HEK293 (cell line): ENCODE measurements at regions not wholly inside any gene's neighbourhood (a gene's known extent, or its start where the extent isn't known, plus 50 kb on each side); places are given as distances from the start of the nearest gene placed in this dataset.

ENCODE experiments used
- CTCF ChIA-PET: fragments of 350-600 bp; formaldehyde crosslinking; extraction: SDS; loops from one replicate; lab custom pipeline; 2021; ENCODE audit warnings: antibody characterized with exemption; lab: Yijun Ruan, JAX
- POLR2A ChIA-PET: fragments of 300-600 bp; formaldehyde crosslinking; extraction: SDS; loops from one replicate; lab custom pipeline; 2020; ENCODE audit warnings: antibody characterized with exemption, inconsistent platforms; lab: Yijun Ruan, JAX
- H3K27ac ChIP-seq: fragments of 200-500 bp; sonication (Bioruptor generic); 2 replicates; pipeline ENCODE4 v1.5.1; 2014; ENCODE audit warnings: low read depth, low read length, control low read depth, inconsistent platforms; ENCODE audit errors: extremely low read depth
- H3K36me3 ChIP-seq, 2 experiments: fragments of 200-500 bp in 1 of 2; sonication (Bioruptor generic) in 1 of 2; 1 replicate in 1 of 2; 2 replicates in 1 of 2; pipeline ENCODE4 v1.5.1; 2014 to 2017; ENCODE audit warnings: inconsistent platforms in 2 of 2, low read length in 2 of 2; ENCODE audit not compliant: control insufficient read depth in 2 of 2, insufficient read depth in 1 of 2
- H3K4me1 ChIP-seq: fragments of 200-500 bp; sonication (Bioruptor generic); 2 replicates; pipeline ENCODE4 v1.5.1; 2014; ENCODE audit warnings: mild to moderate bottlenecking, low read length, inconsistent platforms; ENCODE audit not compliant: control insufficient read depth, insufficient read depth
- H3K4me3 ChIP-seq: 2 replicates; pipeline ENCODE4 v1.5.1; 2011; ENCODE audit warnings: low read depth, mild to moderate bottlenecking, control low read depth, low read length, moderate library complexity
- H3K9me3 ChIP-seq: fragments of 200-500 bp; sonication (Bioruptor generic); 2 replicates; pipeline ENCODE4 v1.5.1; 2014; ENCODE audit warnings: low read depth, low read length, inconsistent platforms; ENCODE audit not compliant: control insufficient read depth, insufficient read depth
- KLF1 ChIP-seq: fragments of 450-650 bp; formaldehyde crosslinking; IDR thresholded peaks from 2 replicates; pipeline ENCODE4 v1.5.1; 2016; ENCODE audit warnings: missing biosample characterization, missing genetic modification characterization
- OSR2 ChIP-seq: fragments of 450-650 bp; formaldehyde crosslinking; IDR thresholded peaks from 2 replicates; pipeline ENCODE4 v1.5.1; 2016; ENCODE audit warnings: missing biosample characterization, missing genetic modification characterization
- OVOL3 ChIP-seq: fragments of 450-650 bp; formaldehyde crosslinking; IDR thresholded peaks from 2 replicates; pipeline ENCODE4 v1.5.1; 2016; ENCODE audit warnings: missing biosample characterization, missing genetic modification characterization
- SCRT2 ChIP-seq: fragments of 450-650 bp; formaldehyde crosslinking; IDR thresholded peaks from 2 replicates; pipeline ENCODE4 v1.5.1; 2016; ENCODE audit warnings: missing biosample characterization, missing genetic modification characterization
- SP7 ChIP-seq: fragments of 450-650 bp; formaldehyde crosslinking; IDR thresholded peaks from 2 replicates; pipeline ENCODE4 v1.5.1; 2016; ENCODE audit warnings: missing biosample characterization, missing genetic modification characterization
- ZFHX2 ChIP-seq: fragments of 450-650 bp; formaldehyde crosslinking; conservative IDR thresholded peaks from 2 replicates; pipeline ENCODE4 v1.5.1; 2016; ENCODE audit warnings: missing biosample characterization, missing genetic modification characterization
- ZNF121 ChIP-seq: fragments of 450-650 bp; formaldehyde crosslinking; IDR thresholded peaks from 2 replicates; pipeline ENCODE4 v1.5.1; 2016; ENCODE audit warnings: missing biosample characterization, missing genetic modification characterization
- ZNF155 ChIP-seq: fragments of 450-650 bp; formaldehyde crosslinking; IDR thresholded peaks from 2 replicates; pipeline ENCODE4 v1.5.1; 2016; ENCODE audit warnings: missing biosample characterization, missing genetic modification characterization
- ZNF157 ChIP-seq: fragments of 450-650 bp; formaldehyde crosslinking; IDR thresholded peaks from 2 replicates; pipeline ENCODE4 v1.5.1; 2016; ENCODE audit warnings: missing biosample characterization, missing genetic modification characterization
- ZNF311 ChIP-seq: fragments of 450-650 bp; formaldehyde crosslinking; IDR thresholded peaks from 2 replicates; pipeline ENCODE4 v1.5.1; 2017; ENCODE audit warnings: missing biosample characterization, missing genetic modification characterization, borderline replicate concordance
- ZNF626 ChIP-seq: fragments of 450-650 bp; sonication (Bioruptor Pico); formaldehyde crosslinking; IDR thresholded peaks from 2 replicates; pipeline ENCODE4 v1.5.1; 2018; ENCODE audit warnings: missing biosample characterization, missing genetic modification characterization, inconsistent platforms
- TF ChIP-seq, protein P1 (sequence below): IDR thresholded peaks from 2 replicates; pipeline ENCODE4 v1.6.1; 2011; ENCODE audit warnings: mild to moderate bottlenecking, low read depth, low read length, borderline replicate concordance
- TF ChIP-seq, protein P2 (sequence below): fragments of 450-650 bp; formaldehyde crosslinking; IDR thresholded peaks from 2 replicates; pipeline ENCODE4 v1.5.1; 2016; ENCODE audit warnings: missing biosample characterization, missing genetic modification characterization
- TF ChIP-seq, protein P3 (sequence below): fragments of 450-650 bp; formaldehyde crosslinking; IDR thresholded peaks from 2 replicates; pipeline ENCODE4 v1.5.1; 2016; ENCODE audit warnings: missing biosample characterization, missing genetic modification characterization
- TF ChIP-seq, protein P4 (sequence below): fragments of 450-650 bp; formaldehyde crosslinking; conservative IDR thresholded peaks from 2 replicates; pipeline ENCODE4 v1.5.1; 2016; ENCODE audit warnings: low read depth, missing biosample characterization, missing genetic modification characterization

DNA sequence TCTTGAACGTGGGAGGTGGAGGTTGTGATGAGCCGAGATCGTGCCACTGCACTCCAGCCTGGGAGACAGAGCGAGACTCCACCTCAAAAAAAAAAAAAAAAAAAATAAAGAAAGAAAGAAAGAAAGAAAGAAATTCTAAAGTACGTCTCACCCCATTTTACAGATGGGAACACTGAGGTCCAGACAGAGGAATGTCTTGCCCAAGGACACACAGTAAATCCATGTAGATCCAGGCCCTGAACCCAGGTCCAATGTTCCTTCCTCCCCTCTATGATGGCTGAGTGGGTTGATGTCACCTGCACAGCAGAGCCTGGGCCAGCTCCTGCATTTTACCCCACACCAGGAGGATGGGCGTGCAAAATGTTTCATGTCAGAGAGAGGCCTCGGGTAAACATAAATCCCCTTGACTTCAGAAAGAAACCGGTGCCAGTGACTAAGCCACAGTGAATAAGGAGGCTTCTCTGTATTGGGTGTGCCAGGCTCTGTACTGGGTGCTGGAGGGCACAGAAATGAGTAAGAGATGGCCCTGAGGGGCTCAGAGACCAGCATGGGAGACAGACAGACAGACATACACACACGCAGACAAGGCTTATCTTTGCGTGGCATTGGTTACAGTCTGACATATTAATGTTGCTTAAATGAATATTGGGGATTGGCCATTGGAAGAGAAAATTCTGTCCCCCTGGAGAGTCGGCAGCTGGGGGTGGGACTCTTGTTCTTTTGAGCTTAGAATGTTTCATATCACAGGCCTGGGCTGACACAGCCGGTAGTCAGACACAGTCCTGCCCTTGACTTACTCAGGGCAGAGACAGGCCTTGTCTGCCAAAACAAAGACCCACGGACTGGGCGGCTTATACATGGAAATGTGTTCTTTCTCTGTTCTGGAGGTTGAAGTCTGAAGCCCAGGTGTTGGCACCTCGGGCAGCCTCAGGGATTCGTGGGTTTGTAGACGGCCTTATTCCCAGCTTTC lies 105.4 kb downstream of the MIAT start (continued):
- TF ChIP-seq, protein P1, sequence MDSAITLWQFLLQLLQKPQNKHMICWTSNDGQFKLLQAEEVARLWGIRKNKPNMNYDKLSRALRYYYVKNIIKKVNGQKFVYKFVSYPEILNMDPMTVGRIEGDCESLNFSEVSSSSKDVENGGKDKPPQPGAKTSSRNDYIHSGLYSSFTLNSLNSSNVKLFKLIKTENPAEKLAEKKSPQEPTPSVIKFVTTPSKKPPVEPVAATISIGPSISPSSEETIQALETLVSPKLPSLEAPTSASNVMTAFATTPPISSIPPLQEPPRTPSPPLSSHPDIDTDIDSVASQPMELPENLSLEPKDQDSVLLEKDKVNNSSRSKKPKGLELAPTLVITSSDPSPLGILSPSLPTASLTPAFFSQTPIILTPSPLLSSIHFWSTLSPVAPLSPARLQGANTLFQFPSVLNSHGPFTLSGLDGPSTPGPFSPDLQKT: no peak
- TF ChIP-seq ZNF155 (tag by site-specific recombination) (no peak), ZNF157 (no peak), ZNF121 (tag by site-specific recombination) (no peak), OVOL3 (tag by site-specific recombination) (no peak), ZFHX2 (tag by site-specific recombination) (no peak), ZNF311 (tag by site-specific recombination) (no peak)
- TF ChIP-seq, protein P2, sequence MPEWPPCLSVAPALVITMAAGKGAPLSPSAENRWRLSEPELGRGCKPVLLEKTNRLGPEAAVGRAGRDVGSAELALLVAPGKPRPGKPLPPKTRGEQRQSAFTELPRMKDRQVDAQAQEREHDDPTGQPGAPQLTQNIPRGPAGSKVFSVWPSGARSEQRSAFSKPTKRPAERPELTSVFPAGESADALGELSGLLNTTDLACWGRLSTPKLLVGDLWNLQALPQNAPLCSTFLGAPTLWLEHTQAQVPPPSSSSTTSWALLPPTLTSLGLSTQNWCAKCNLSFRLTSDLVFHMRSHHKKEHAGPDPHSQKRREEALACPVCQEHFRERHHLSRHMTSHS: no peak

DNA sequence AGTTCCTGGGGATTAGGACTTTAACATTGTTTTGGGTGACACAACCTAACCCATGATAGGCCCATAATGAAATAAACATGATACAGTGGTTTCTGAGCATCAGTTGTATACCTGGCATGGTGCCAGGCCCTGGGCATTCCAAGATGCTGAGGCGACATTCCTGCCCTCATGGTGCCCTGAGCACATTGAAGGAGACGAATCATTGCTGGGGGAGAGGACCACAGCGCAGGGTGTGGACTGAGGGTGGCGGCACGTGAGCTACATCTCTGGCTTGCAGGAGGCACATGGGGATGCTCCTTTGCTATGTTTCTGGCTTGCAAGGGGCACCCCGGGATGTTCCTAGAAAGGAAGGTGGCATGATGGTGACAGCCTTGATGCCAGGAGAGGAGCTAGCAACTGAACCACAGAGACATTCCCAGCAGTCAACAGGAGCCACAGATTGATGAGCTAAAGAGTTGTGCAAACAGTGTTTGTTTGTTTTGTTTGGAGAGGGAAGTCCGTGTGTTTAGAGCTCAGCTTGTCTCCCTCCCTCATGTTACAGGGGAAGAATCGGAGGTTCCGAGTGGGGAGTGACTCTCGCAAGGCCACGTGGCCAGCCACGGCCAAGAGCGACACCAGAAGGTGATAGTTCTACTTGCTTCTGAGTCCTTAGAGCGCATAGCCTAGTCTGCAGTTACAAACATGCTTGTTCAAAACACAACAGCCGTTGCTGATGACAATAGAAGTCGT lies 106.4 kb downstream of the MIAT start:
- Histone ChIP-seq H3K27ac (no peak overlapping the region), H3K4me3 (no peak overlapping the region), H3K4me1 (no peaks in the 10 kb centered on the region), H3K9me3 (no peaks in the 10 kb centered on the region), H3K36me3 (no peaks in the 10 kb centered on the region)
- TF ChIP-seq SP7 (tag by site-specific recombination) (no peak), OSR2 (peak; percentile 21; the same call in 1 of the 2 replicates), SCRT2 (tag by site-specific recombination) (peak; percentile 52), ZNF626 (tag by site-specific recombination) (no peak), KLF1 (0 out of 2 replicates have a peak, but pooled peaks have one; percentile 15)
- TF ChIP-seq, protein P3, sequence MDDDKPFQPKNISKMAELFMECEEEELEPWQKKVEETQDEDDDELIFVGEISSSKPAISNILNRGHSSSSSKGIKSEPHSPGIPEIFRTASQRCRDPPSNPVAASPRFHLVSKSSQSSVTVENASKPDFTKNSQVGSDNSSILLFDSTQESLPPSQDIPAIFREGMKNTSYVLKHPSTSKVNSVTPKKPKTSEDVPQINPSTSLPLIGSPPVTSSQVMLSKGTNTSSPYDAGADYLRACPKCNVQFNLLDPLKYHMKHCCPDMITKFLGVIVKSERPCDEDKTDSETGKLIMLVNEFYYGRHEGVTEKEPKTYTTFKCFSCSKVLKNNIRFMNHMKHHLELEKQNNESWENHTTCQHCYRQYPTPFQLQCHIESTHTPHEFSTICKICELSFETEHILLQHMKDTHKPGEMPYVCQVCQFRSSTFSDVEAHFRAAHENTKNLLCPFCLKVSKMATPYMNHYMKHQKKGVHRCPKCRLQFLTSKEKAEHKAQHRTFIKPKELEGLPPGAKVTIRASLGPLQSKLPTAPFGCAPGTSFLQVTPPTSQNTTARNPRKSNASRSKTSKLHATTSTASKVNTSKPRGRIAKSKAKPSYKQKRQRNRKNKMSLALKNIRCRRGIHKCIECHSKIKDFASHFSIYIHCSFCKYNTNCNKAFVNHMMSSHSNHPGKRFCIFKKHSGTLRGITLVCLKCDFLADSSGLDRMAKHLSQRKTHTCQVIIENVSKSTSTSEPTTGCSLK (tag by site-specific recombination): no peak
- TF ChIP-seq, protein P4, sequence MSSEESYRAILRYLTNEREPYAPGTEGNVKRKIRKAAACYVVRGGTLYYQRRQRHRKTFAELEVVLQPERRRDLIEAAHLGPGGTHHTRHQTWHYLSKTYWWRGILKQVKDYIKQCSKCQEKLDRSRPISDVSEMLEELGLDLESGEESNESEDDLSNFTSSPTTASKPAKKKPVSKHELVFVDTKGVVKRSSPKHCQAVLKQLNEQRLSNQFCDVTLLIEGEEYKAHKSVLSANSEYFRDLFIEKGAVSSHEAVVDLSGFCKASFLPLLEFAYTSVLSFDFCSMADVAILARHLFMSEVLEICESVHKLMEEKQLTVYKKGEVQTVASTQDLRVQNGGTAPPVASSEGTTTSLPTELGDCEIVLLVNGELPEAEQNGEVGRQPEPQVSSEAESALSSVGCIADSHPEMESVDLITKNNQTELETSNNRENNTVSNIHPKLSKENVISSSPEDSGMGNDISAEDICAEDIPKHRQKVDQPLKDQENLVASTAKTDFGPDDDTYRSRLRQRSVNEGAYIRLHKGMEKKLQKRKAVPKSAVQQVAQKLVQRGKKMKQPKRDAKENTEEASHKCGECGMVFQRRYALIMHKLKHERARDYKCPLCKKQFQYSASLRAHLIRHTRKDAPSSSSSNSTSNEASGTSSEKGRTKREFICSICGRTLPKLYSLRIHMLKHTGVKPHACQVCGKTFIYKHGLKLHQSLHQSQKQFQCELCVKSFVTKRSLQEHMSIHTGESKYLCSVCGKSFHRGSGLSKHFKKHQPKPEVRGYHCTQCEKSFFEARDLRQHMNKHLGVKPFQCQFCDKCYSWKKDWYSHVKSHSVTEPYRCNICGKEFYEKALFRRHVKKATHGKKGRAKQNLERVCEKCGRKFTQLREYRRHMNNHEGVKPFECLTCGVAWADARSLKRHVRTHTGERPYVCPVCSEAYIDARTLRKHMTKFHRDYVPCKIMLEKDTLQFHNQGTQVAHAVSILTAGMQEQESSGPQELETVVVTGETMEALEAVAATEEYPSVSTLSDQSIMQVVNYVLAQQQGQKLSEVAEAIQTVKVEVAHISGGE: no peak
- POLR2A ChIA-PET: no interaction called here
- CTCF ChIA-PET: interaction anchor here (0.6 to 0.9 kb wide), 2 partner anchors 8 to 15 kb away, joined by 3 to 4 read pairs; no protein-coding TSS in a partner anchor
